ENCODE measurements at regions not wholly inside any gene's neighbourhood (a gene's known extent, or its start where the extent isn't known, plus 50 kb on each side); places are given as distances from the start of the nearest gene placed in this dataset.
"Not testable (repeated sequence)": the region's sequence is repeated elsewhere in the genome, so short reads cannot be mapped to it uniquely, and the experiment has no call there.

DNA sequence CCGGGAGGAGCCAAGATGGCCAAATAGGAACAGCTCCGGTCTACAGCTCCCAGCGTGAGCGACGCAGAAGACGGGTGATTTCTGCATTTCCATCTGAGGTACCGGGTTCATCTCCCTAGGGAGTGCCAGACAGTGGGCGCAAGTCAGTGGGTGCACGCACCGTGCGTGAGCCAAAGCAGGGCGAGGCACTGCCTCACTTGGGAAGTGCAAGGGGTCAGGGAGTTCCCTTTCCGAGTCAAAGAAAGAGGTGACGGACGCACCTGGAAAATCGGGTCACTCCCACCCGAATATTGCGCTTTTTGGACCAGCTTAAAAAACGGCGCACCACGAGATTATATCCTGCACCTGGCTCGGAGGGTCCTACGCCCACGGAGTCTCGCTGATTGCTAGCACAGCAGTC is 400.8 kb upstream of the KLHL29 start:
- H3K4me3 ChIP-seq (ENCODE audit: low read length); H3K27me3 ChIP-seq (ENCODE audit: control insufficient read depth, insufficient read depth, low read length); H3K4me2 ChIP-seq (ENCODE audit: low read length); H3K36me3 ChIP-seq (ENCODE audit: insufficient read depth, low read length); H3K9ac ChIP-seq (ENCODE audit: low read depth, low read length); H3K4me1 ChIP-seq (ENCODE audit: control insufficient read depth, insufficient read depth, low read length); H3K9me3 ChIP-seq (replicated peaks; ENCODE audit: low read length): not testable (repeated sequence)

DNA sequence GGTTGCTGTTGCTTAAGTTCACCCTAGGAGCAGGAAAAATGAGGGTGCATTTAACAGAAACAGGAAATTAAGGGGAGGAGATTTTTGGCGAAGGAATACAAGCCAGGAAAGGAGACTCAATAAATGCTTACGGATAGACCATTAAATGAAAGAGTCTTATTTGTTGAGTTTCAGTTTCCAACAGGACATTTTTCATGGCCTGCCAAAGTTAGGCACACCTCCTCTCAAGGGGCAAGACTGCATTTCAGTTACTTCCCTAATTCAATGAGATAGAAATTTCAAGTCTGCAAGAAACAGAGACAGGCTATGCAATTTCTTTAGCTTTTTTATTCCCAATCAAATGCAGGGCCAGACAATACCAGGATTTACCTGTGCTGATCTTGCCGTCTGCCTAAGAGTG is 394.7 kb upstream of the KLHL29 start:
- no peaks in the 10 kb centered on the region for H3K36me3 ChIP-seq (ENCODE audit: insufficient read depth, low read length)
- H3K9me3 ChIP-seq (replicated peaks; ENCODE audit: low read length) = no peaks in the 10 kb centered on the region
- H3K4me2 ChIP-seq (ENCODE audit: low read length) = no peak overlapping the region
- H3K4me1 ChIP-seq (ENCODE audit: control insufficient read depth, insufficient read depth, low read length) = no peaks in the 10 kb centered on the region
- H3K27me3 ChIP-seq (ENCODE audit: control insufficient read depth, insufficient read depth, low read length) = no peaks in the 10 kb centered on the region
- no peak overlapping the region for H3K4me3 ChIP-seq (ENCODE audit: low read length)
- no peak overlapping the region for H3K9ac ChIP-seq (ENCODE audit: low read depth, low read length)

DNA sequence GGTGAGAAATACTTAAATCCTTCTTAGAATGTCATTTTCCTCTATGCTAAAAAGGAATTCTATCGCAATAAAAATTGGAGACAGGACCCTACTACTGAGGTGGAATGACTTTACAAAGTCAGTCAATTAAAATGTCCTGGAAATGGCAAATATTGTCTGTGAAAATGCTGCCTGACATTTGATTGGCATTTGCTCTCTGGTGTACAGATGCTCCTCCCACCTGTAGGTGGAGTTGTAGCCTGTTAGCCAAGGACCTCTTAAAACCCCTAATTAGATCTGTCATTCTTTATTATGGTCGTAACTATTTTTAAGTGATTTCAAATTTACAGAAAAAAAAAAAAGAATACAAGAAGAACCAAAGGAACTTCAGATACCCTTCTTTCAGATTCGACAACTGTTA is 393.1 kb upstream of the KLHL29 start:
- Histone ChIP-seq H3K4me2 (ENCODE audit: low read length) (no peak overlapping the region), H3K4me3 (ENCODE audit: low read length) (no peak overlapping the region), H3K4me1 (ENCODE audit: control insufficient read depth, insufficient read depth, low read length) (no peaks in the 10 kb centered on the region), H3K36me3 (ENCODE audit: insufficient read depth, low read length) (no peaks in the 10 kb centered on the region), H3K9me3 (replicated peaks; ENCODE audit: low read length) (no peaks in the 10 kb centered on the region), H3K27me3 (ENCODE audit: control insufficient read depth, insufficient read depth, low read length) (no peaks in the 10 kb centered on the region), H3K9ac (ENCODE audit: low read depth, low read length) (no peak overlapping the region)

DNA sequence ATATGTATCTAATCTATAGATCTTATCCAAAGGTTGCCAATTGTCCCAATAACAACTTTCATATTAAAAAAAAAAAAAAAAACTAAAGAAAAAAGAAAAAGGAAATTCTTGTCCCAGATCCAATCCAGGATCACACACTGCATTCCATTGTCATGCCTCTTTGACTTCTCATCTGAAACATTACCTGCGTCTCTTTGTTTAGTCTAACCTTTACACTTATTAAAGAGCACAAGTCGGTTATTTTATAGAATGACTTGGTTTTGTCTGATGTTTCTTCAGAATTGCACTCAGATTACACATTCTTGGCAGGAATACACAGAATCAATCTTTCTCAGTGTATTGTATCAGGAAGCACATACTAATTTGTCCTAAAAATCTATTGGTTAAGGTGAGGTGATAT is 392.5 kb upstream of the KLHL29 start:
- Histone ChIP-seq H3K27me3 (ENCODE audit: control insufficient read depth, insufficient read depth, low read length) (no peaks in the 10 kb centered on the region), H3K4me2 (ENCODE audit: low read length) (no peak overlapping the region), H3K9me3 (replicated peaks; ENCODE audit: low read length) (no peaks in the 10 kb centered on the region), H3K4me1 (ENCODE audit: control insufficient read depth, insufficient read depth, low read length) (no peaks in the 10 kb centered on the region), H3K9ac (ENCODE audit: low read depth, low read length) (no peak overlapping the region), H3K36me3 (ENCODE audit: insufficient read depth, low read length) (no peaks in the 10 kb centered on the region), H3K4me3 (ENCODE audit: low read length) (no peak overlapping the region)

DNA sequence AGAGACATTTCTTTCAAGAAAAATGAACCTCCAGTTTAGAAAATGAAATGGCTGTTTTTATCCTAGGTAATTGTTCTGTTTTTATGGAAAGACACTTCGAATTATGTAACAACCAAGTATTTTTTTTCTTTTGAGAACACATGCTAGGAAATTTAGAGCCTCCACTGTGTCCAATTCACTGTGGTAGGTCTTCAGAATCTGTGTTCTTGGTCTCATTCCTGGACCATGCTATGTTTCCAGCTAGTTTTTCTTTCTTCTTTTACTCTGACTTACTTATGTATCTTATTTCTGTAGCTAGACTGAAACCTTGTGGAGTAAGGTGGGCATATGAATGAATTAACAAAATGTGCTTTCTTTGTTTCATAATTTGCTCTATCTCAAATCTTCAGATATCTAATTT is 391.7 kb upstream of the KLHL29 start:
- Histone ChIP-seq H3K27me3 (ENCODE audit: control insufficient read depth, insufficient read depth, low read length) (no peaks in the 10 kb centered on the region), H3K4me3 (ENCODE audit: low read length) (no peak overlapping the region), H3K9me3 (replicated peaks; ENCODE audit: low read length) (no peaks in the 10 kb centered on the region), H3K4me2 (ENCODE audit: low read length) (no peak overlapping the region), H3K4me1 (ENCODE audit: control insufficient read depth, insufficient read depth, low read length) (no peaks in the 10 kb centered on the region), H3K9ac (ENCODE audit: low read depth, low read length) (no peak overlapping the region), H3K36me3 (ENCODE audit: insufficient read depth, low read length) (no peaks in the 10 kb centered on the region)

DNA sequence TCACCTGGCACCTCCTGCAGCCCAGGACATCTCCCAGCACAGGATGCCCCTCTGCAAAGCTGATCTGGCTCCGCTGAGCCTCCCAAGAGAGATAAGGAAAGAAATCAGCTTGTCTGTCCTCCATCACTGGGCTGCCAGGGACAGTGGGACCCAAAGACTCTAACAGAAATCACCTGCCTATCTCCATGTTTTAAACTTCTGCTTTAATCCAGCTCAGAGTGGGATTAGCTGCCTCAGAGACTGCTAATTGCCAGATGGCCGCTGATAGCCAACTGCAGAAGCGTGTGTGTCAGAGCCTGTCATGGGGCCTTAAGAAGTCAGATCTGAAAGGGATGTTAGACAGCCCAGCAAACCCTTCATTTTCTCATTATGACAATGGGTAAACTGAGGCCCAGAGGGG is 389.4 kb upstream of the KLHL29 start:
- Histone ChIP-seq H3K27me3 (ENCODE audit: control insufficient read depth, insufficient read depth, low read length) (no peaks in the 10 kb centered on the region), H3K4me2 (ENCODE audit: low read length) (no peak overlapping the region), H3K9me3 (replicated peaks; ENCODE audit: low read length) (no peaks in the 10 kb centered on the region), H3K4me3 (ENCODE audit: low read length) (no peak overlapping the region), H3K4me1 (ENCODE audit: control insufficient read depth, insufficient read depth, low read length) (no peaks in the 10 kb centered on the region), H3K36me3 (ENCODE audit: insufficient read depth, low read length) (no peaks in the 10 kb centered on the region), H3K9ac (ENCODE audit: low read depth, low read length) (no peak overlapping the region)

DNA sequence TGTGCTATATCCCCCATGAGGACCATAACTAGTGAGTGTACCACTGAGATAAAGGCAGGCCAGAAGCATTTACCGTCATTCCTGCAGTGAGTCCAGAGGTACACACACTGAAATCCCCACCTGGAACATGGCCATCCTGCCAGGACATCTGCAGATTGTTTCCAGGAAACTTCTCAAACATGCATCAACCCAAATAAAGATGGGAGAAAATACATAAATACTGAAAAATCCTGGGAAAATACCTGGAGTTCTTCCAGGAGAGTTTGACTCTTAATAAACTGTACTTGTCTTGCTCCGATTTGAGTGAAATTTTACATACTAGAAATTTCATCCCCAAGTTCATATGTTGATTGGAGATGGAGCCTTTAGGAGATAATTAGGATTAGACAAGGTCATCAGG is 388.1 kb upstream of the KLHL29 start:
- Histone ChIP-seq H3K36me3 (ENCODE audit: insufficient read depth, low read length) (no peaks in the 10 kb centered on the region), H3K4me1 (ENCODE audit: control insufficient read depth, insufficient read depth, low read length) (no peaks in the 10 kb centered on the region), H3K4me3 (ENCODE audit: low read length) (no peak overlapping the region), H3K9me3 (replicated peaks; ENCODE audit: low read length) (no peaks in the 10 kb centered on the region), H3K27me3 (ENCODE audit: control insufficient read depth, insufficient read depth, low read length) (no peaks in the 10 kb centered on the region), H3K4me2 (ENCODE audit: low read length) (no peak overlapping the region), H3K9ac (ENCODE audit: low read depth, low read length) (no peak overlapping the region)

DNA sequence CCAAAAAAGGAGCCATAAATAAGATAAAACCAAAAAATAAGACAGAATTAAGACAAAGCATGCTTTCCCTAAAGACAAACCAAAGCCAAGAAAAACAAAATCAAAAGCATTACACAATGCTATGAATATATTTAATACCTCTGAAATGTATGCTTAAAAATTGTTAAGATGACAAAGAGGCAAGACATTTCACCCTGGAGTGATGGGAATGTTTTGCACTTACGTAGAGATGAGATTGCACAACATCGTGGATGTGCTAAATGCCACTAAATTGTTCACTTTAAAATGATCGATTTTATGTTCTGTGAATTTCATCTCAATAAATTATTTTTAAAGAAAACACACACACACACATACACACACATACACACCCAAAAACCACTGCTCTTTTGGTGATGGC is 386.6 kb upstream of the KLHL29 start:
- H3K27me3 ChIP-seq (ENCODE audit: control insufficient read depth, insufficient read depth, low read length) = no peaks in the 10 kb centered on the region
- no peaks in the 10 kb centered on the region for H3K9me3 ChIP-seq (replicated peaks; ENCODE audit: low read length)
- no peak overlapping the region for H3K4me3 ChIP-seq (ENCODE audit: low read length)
- no peak overlapping the region for H3K9ac ChIP-seq (ENCODE audit: low read depth, low read length)
- H3K4me1 ChIP-seq (ENCODE audit: control insufficient read depth, insufficient read depth, low read length) = no peaks in the 10 kb centered on the region
- H3K4me2 ChIP-seq (ENCODE audit: low read length) = no peak overlapping the region
- H3K36me3 ChIP-seq (ENCODE audit: insufficient read depth, low read length) = no peaks in the 10 kb centered on the region

DNA sequence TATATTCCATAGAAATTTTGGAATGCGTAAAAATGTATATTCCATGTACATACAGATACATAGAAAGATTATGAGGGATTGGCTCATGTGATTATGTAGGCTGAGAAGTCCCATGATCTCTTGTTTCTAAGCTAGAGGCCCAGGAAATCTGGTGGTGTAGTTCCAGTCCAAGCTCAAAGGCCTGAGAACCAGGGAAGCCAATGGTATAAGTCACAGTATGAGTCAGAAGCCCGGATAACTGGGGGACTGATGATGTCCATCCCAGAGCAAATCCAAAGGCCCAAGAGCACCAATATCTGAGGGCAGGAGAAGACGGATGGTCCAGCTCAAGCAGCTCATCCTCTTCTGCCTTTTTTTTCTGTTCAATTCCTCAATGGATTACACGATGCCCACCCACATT is 385.0 kb upstream of the KLHL29 start:
- H3K4me1 ChIP-seq (ENCODE audit: control insufficient read depth, insufficient read depth, low read length) = no peaks in the 10 kb centered on the region
- H3K36me3 ChIP-seq (ENCODE audit: insufficient read depth, low read length) = no peaks in the 10 kb centered on the region
- no peaks in the 10 kb centered on the region for H3K27me3 ChIP-seq (ENCODE audit: control insufficient read depth, insufficient read depth, low read length)

DNA sequence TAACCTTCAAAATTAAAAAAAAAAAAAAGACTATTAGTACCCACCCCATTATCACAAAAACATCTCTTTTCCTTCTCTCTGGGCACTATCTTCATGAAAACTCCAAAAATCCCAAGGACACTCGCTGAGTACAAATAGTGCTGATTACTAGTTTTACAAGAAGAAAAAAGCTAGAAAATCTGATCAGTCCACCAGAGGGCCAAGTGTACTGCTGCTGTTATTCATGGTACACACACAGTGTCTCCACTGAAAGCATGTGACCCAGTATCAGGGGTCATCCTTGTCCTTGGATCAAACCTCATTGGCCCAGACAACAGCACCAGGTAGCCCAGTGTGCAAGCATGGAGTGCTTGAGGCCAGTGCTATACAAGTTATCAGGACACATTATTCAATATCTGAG is 382.7 kb upstream of the KLHL29 start:
- Histone ChIP-seq H3K27me3 (ENCODE audit: control insufficient read depth, insufficient read depth, low read length) (no peaks in the 10 kb centered on the region), H3K4me2 (ENCODE audit: low read length) (no peak overlapping the region), H3K36me3 (ENCODE audit: insufficient read depth, low read length) (no peaks in the 10 kb centered on the region), H3K9ac (ENCODE audit: low read depth, low read length) (no peak overlapping the region), H3K4me3 (ENCODE audit: low read length) (no peak overlapping the region), H3K9me3 (replicated peaks; ENCODE audit: low read length) (no peaks in the 10 kb centered on the region), H3K4me1 (ENCODE audit: control insufficient read depth, insufficient read depth, low read length) (no peaks in the 10 kb centered on the region)

More for the DNA sequence above, 385.0 kb upstream of the KLHL29 start:
- H3K4me3 ChIP-seq (ENCODE audit: low read length) = no peak overlapping the region
- H3K9me3 ChIP-seq (replicated peaks; ENCODE audit: low read length) = no peaks in the 10 kb centered on the region
- no peak overlapping the region for H3K9ac ChIP-seq (ENCODE audit: low read depth, low read length)
- no peak overlapping the region for H3K4me2 ChIP-seq (ENCODE audit: low read length)

DNA sequence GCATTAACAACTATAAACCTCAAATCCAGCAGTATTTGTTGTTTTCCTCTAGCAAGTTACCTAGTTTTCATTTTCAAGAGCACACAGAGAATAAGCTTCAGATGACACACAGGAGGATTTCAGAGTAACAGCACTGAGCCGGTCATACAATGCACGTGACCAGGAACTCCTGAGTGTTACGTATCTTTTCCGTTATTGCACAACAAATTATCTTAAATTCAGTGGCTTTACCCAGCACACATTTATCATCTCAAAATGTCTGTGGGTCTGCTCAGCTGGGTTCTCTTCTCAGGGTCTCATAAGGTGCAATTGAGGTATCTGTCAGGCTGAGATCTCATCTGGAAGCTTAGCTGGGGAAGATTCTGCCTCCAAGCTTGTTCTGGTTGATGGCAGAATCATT is 379.5 kb upstream of the KLHL29 start:
- no peaks in the 10 kb centered on the region for H3K27me3 ChIP-seq (ENCODE audit: control insufficient read depth, insufficient read depth, low read length)
- H3K9ac ChIP-seq (ENCODE audit: low read depth, low read length) = no peak overlapping the region
- no peak overlapping the region for H3K4me2 ChIP-seq (ENCODE audit: low read length)
- no peaks in the 10 kb centered on the region for H3K4me1 ChIP-seq (ENCODE audit: control insufficient read depth, insufficient read depth, low read length)
- no peaks in the 10 kb centered on the region for H3K9me3 ChIP-seq (replicated peaks; ENCODE audit: low read length)
- no peak overlapping the region for H3K4me3 ChIP-seq (ENCODE audit: low read length)
- no peaks in the 10 kb centered on the region for H3K36me3 ChIP-seq (ENCODE audit: insufficient read depth, low read length)

DNA sequence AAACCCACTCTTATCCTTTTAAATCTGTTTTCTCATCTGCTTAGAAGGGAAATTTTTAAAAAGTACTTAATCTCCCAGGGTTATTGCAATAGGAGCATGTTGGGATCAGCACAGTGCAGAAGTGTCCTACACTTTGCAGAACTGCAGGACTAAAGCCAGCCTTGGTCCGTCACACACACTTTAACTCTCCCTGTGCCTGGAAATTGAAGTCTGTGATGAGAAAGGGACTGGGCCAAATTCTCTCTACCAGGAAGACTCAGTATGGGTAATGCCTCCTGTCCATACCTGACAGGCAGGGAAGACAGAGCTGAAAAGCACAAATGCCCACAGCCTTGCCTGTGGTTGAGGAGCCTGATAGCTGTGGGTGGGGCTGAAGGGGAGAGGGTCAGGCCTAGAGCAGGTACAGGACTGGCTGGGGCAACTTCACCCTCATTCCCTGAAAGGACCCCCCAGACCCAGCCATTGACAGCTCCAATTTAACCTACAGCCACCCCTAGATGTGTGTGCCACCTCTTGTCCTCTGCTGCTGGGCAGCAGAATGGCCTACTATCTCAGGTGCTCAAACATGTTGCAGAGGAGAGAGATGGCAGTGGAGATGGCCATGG is 377.2 kb upstream of the KLHL29 start:
- H3K4me3 ChIP-seq (ENCODE audit: low read length) = no peak overlapping the region
- H3K4me1 ChIP-seq (ENCODE audit: control insufficient read depth, insufficient read depth, low read length) = no peaks in the 10 kb centered on the region
- no peaks in the 10 kb centered on the region for H3K36me3 ChIP-seq (ENCODE audit: insufficient read depth, low read length)
- no peak overlapping the region for H3K9ac ChIP-seq (ENCODE audit: low read depth, low read length)
- H3K27me3 ChIP-seq (ENCODE audit: control insufficient read depth, insufficient read depth, low read length) = no peaks in the 10 kb centered on the region
- H3K4me2 ChIP-seq (ENCODE audit: low read length) = no peak overlapping the region
- H3K9me3 ChIP-seq (replicated peaks; ENCODE audit: low read length) = no peaks in the 10 kb centered on the region

Measured in skeletal muscle satellite cell (primary cell).